ENCODE measurements at regions not wholly inside any gene's neighbourhood (a gene's known extent, or its start where the extent isn't known, plus 50 kb on each side); places are given as distances from the start of the nearest gene placed in this dataset.

GRCh38 chr2:15764683-15765011 lies 173.0 kb downstream of the DDX1 start:
- TF ChIP-seq, protein P1, sequence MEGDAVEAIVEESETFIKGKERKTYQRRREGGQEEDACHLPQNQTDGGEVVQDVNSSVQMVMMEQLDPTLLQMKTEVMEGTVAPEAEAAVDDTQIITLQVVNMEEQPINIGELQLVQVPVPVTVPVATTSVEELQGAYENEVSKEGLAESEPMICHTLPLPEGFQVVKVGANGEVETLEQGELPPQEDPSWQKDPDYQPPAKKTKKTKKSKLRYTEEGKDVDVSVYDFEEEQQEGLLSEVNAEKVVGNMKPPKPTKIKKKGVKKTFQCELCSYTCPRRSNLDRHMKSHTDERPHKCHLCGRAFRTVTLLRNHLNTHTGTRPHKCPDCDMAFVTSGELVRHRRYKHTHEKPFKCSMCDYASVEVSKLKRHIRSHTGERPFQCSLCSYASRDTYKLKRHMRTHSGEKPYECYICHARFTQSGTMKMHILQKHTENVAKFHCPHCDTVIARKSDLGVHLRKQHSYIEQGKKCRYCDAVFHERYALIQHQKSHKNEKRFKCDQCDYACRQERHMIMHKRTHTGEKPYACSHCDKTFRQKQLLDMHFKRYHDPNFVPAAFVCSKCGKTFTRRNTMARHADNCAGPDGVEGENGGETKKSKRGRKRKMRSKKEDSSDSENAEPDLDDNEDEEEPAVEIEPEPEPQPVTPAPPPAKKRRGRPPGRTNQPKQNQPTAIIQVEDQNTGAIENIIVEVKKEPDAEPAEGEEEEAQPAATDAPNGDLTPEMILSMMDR (IDR thresholded peaks at IDR 0.05), result no peak
- Mint-ChIP-seq H3K4me3 (no peak overlapping the region), H3K9me3 (peaks cover 28% of the 10 kb centered on the region), H3K27me3 (ENCODE audit: low read depth, poor library complexity) (peaks cover 11% of the 10 kb centered on the region), H3K4me1 (peaks cover 87% of the 10 kb centered on the region), H3K27ac (no peak overlapping the region), H3K36me3 (ENCODE audit: low read depth) (no peaks in the 10 kb centered on the region)
- DNase-seq, result no peak

DNA sequence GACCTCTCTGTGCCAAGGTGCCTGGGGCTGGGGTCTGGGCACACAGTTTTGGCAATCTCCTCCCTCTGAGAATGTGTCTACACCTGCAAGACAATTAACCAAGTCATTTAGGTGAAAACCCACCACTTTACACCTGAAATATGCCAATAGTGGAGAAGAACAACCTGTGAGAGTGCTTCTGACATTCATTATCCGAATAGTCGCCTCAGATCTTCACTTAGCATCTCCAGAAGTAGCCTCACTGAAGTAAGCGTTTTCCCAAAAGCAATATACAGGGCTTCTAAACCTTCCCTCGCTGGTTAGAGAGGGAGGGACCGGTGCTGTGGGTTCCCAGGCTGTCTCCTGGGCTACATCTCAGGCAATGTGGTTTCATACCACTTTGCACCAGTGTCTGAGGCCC lies 173.5 kb downstream of the DDX1 start:
- Mint-ChIP-seq H3K27me3 (ENCODE audit: low read depth, poor library complexity) (peaks cover 11% of the 10 kb centered on the region), H3K27ac (no peak overlapping the region), H3K4me1 (peaks cover 93% of the 10 kb centered on the region), H3K9me3 (peaks cover 27% of the 10 kb centered on the region), H3K4me3 (no peak overlapping the region), H3K36me3 (ENCODE audit: low read depth) (no peaks in the 10 kb centered on the region)
- TF ChIP-seq, protein P1 (IDR thresholded peaks at IDR 0.05), result no peak
- DNase-seq, result no peak

GRCh38 chr2:15765686-15766302 lies 174.1 kb downstream of the DDX1 start:
- peaks cover 94% of the 10 kb centered on the region for H3K4me1 Mint-ChIP-seq
- TF ChIP-seq, protein P1 (IDR thresholded peaks at IDR 0.05), result no peak

DNA sequence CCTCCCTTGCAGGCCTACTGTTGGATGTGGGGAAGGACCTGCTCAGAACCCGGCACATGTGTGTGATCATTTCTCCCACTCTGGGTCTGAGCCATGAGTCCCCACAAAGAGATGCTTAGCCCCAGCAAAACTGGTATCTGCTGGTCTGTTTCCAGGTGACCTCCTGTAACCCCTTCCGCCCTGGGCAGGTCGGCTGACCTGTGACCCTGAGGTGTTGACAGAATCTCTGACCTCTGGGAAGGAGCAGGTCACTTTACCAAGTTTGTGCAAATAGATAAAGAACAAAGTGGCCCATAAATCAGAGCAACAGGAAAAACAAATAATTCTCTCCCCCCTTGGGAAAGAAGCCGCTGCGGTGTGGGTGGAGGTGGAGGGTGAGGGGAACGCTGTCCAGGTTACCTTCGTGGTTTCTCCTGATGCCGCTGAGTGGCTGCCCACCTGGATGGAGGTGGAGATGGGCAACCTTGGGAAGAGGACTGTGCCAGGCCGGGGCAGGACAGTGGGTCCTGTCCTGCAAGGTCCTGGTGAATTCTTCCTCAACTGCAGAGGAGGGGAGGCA lies 174.0 kb upstream of the MYCN start:
- DNase-seq, result peak; percentile 62
- TF ChIP-seq, protein P1 (IDR thresholded peaks at IDR 0.05), result no peak
- peak overlapping the region; percentile 83 for H3K27ac Mint-ChIP-seq
- no peaks in the 10 kb centered on the region for H3K36me3 Mint-ChIP-seq (ENCODE audit: low read depth)
- peaks cover 14% of the 10 kb centered on the region for H3K27me3 Mint-ChIP-seq (ENCODE audit: low read depth, poor library complexity)
- H3K9me3 Mint-ChIP-seq, result peaks cover 15% of the 10 kb centered on the region
- peak overlapping the region; percentile 43 for H3K4me3 Mint-ChIP-seq
- H3K4me1 Mint-ChIP-seq, result peaks cover 88% of the 10 kb centered on the region

More at GRCh38 chr2:15765686-15766302, 174.1 kb downstream of the DDX1 start:
- peak overlapping the region; percentile 83 for H3K27ac Mint-ChIP-seq
- no peaks in the 10 kb centered on the region for H3K36me3 Mint-ChIP-seq (ENCODE audit: low read depth)
- DNase-seq, result no peak
- H3K9me3 Mint-ChIP-seq, result peaks cover 21% of the 10 kb centered on the region
- no peak overlapping the region for H3K4me3 Mint-ChIP-seq
- H3K27me3 Mint-ChIP-seq (ENCODE audit: low read depth, poor library complexity), result peaks cover 14% of the 10 kb centered on the region

- TF ChIP-seq, protein P1 (IDR thresholded peaks at IDR 0.05), result no peak
- H3K9me3 Mint-ChIP-seq, result peaks cover 8% of the 10 kb centered on the region
- H3K27ac Mint-ChIP-seq, result no peak overlapping the region
- H3K27me3 Mint-ChIP-seq (ENCODE audit: low read depth, poor library complexity), result peaks cover 17% of the 10 kb centered on the region
- no peak for DNase-seq
- no peaks in the 10 kb centered on the region for H3K36me3 Mint-ChIP-seq (ENCODE audit: low read depth)
- H3K4me1 Mint-ChIP-seq, result peaks cover 87% of the 10 kb centered on the region
- no peak overlapping the region for H3K4me3 Mint-ChIP-seq
Observed at GRCh38 chr2:15766911-15767597, 173.3 kb upstream of the MYCN start.
